ENCODE measurements at regions not wholly inside any gene's neighbourhood (a gene's known extent, or its start where the extent isn't known, plus 50 kb on each side); places are given as distances from the start of the nearest gene placed in this dataset.
A peak's percentile ranks its signal among the peaks of the same experiment; 100 is the strongest.

DNA sequence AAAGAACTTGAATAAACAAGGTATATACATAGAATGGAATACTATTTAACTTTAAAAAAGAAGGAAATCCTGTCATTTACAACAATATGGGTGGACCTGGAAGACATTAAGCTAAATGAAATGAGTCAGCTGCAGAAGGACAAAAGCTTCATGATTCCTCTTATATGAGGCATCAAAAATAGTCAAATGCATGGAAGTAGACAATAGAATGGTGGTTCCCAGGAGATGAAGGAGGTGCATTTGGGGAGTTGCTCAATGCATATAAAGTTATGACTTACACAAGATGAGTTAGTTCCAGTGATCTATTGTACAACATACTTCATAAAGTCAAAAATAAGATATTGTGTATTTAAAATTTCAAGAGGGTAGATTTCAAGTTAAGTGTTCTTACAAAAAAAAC is 426.1 kb upstream of the UBE2E3 start:
- H3K79me1 ChIP-seq (ENCODE audit: low read depth, low read length), result no peaks in the 10 kb centered on the region
- no peak overlapping the region for H3K4me3 ChIP-seq (ENCODE audit: low read length in 2 of 2)
- no peak overlapping the region for H3K14ac ChIP-seq (ENCODE audit: low read length)
- H3K4me1 ChIP-seq (ENCODE audit: control insufficient read depth in 2 of 2, insufficient read depth in 1 of 2, low read depth in 1 of 2, low read length in 2 of 2), result no peaks in the 10 kb centered on the region
- H3K36me3 ChIP-seq (replicated peaks in 1 of 2; ENCODE audit: control insufficient read depth in 2 of 2, insufficient read depth in 2 of 2, low read length in 2 of 2), result no peaks in the 10 kb centered on the region
- no peak overlapping the region for H2BK12ac ChIP-seq (ENCODE audit: low read length)
- no peak overlapping the region for H4K8ac ChIP-seq (ENCODE audit: low read depth, low read length)
- no peak overlapping the region for H3K4ac ChIP-seq (ENCODE audit: low read length)
- H2BK120ac ChIP-seq (ENCODE audit: low read depth, low read length), result no peak overlapping the region
- H3K18ac ChIP-seq (ENCODE audit: low read length), result no peak overlapping the region
- no peak overlapping the region for H3K23ac ChIP-seq (ENCODE audit: low read depth, low read length, poor library complexity)
- H3K9me3 ChIP-seq (replicated peaks in 1 of 2; ENCODE audit: control insufficient read depth in 2 of 2, insufficient read depth in 1 of 2, low read depth in 1 of 2, low read length in 2 of 2), result peaks cover 1 to 4% of the 10 kb centered on the region in 2 donors
- H3K27me3 ChIP-seq (ENCODE audit: control insufficient read depth in 3 of 3, insufficient read depth in 3 of 3, low read depth in 1 of 3, low read length in 3 of 3), result no peaks in the 10 kb centered on the region
- H2AFZ ChIP-seq (ENCODE audit: low read length), result no peak overlapping the region
- no peak overlapping the region for H3K4me2 ChIP-seq (ENCODE audit: insufficient read depth, low read length, poor library complexity, severe bottlenecking)
- H2AK5ac ChIP-seq (ENCODE audit: low read depth, low read length), result no peak overlapping the region
- no peak overlapping the region for H3K9ac ChIP-seq (ENCODE audit: low read depth, low read length, poor library complexity)
- no peak for DNase-seq (ENCODE audit: low spot score)
- no peak overlapping the region for H4K91ac ChIP-seq (ENCODE audit: low read depth, low read length, poor library complexity)
- no peak overlapping the region for H2BK15ac ChIP-seq (ENCODE audit: low read length)
- no peak overlapping the region for H2BK5ac ChIP-seq (ENCODE audit: low read length)
- H3K27ac ChIP-seq (replicated peaks; ENCODE audit: low read length), result no peak overlapping the region

DNA sequence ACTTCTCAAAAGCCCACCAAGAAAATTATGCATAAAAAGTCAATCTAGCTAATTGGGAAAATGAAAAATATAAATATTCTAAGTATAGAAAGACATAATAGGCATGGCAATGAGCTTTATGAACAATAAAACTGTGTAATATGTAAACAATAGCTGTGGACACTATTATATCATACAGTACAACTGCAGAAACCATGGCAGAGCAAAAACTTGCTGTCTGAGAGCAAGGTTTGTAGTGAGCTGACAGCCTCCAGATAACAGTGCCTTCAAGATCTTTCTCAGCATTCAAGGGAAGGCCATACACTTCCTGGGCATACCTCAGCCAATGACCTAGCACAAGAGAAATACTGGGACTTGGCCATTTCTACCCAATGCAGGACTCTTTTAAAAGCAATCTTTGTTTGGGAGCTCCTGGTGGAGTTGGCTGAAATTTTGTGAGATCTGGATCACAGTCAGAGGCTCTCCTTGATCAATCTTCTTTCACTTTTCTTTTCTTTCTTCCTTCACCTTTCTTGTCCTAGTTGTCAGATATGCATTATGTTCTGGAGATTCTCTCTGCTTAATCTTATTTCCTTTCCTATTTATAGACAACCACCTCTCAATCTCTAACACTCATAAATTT is 427.2 kb upstream of the UBE2E3 start:
- H2BK5ac ChIP-seq (ENCODE audit: low read length), result no peak overlapping the region

DNA sequence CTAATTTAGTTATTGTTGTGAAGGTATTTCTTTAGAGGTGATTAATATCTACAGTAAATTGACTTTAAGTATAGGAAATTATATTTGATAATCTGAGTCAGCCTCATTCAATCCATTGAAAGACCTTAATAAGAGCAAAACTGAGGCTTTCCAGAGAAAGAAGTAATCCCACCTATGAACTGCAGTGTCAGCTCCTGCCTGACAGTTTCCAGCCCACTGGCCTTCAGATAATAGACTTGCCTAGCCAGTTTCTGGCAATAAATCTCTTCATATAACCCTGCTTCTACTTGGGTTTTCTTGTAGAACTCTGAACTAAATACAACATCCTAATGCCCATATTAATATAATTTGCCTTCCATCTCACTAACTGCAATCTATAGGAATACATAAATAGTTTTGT is 437.9 kb upstream of the UBE2E3 start:
- Histone ChIP-seq H3K9me3 (replicated peaks in 1 of 2; ENCODE audit: control insufficient read depth in 2 of 2, insufficient read depth in 1 of 2, low read depth in 1 of 2, low read length in 2 of 2) (peaks cover 0 to 11% of the 10 kb centered on the region in 2 donors), H3K36me3 (replicated peaks in 1 of 2; ENCODE audit: control insufficient read depth in 2 of 2, insufficient read depth in 2 of 2, low read length in 2 of 2) (no peaks in the 10 kb centered on the region), H3K18ac (ENCODE audit: low read length) (no peak overlapping the region), H3K14ac (ENCODE audit: low read length) (no peak overlapping the region), H3K4me1 (ENCODE audit: control insufficient read depth in 2 of 2, insufficient read depth in 1 of 2, low read depth in 1 of 2, low read length in 2 of 2) (no peaks in the 10 kb centered on the region), H2BK15ac (ENCODE audit: low read length) (no peak overlapping the region), H3K4me2 (ENCODE audit: insufficient read depth, low read length, poor library complexity, severe bottlenecking) (no peak overlapping the region), H2AK5ac (ENCODE audit: low read depth, low read length) (no peak overlapping the region), H2BK5ac (ENCODE audit: low read length) (no peak overlapping the region), H3K79me1 (ENCODE audit: low read depth, low read length) (no peaks in the 10 kb centered on the region), H2BK120ac (ENCODE audit: low read depth, low read length) (no peak overlapping the region), H3K27ac (replicated peaks; ENCODE audit: low read length) (no peak overlapping the region), H3K4me3 (ENCODE audit: low read length in 2 of 2) (no peak overlapping the region), H2BK12ac (ENCODE audit: low read length) (no peak overlapping the region), H2AFZ (ENCODE audit: low read length) (no peak overlapping the region), H3K27me3 (ENCODE audit: control insufficient read depth in 3 of 3, insufficient read depth in 3 of 3, low read depth in 1 of 3, low read length in 3 of 3) (no peaks in the 10 kb centered on the region), H3K23ac (ENCODE audit: low read depth, low read length, poor library complexity) (no peak overlapping the region), H4K8ac (ENCODE audit: low read depth, low read length) (no peak overlapping the region), H3K4ac (ENCODE audit: low read length) (no peak overlapping the region), H4K91ac (ENCODE audit: low read depth, low read length, poor library complexity) (no peak overlapping the region), H3K9ac (ENCODE audit: low read depth, low read length, poor library complexity) (no peak overlapping the region)
- no peak for DNase-seq (ENCODE audit: low spot score)

More for the DNA sequence above, 427.2 kb upstream of the UBE2E3 start:
- Histone ChIP-seq H3K9me3 (replicated peaks in 1 of 2; ENCODE audit: control insufficient read depth in 2 of 2, insufficient read depth in 1 of 2, low read depth in 1 of 2, low read length in 2 of 2) (peaks cover 1 to 4% of the 10 kb centered on the region in 2 donors), H4K91ac (ENCODE audit: low read depth, low read length, poor library complexity) (no peak overlapping the region), H3K23ac (ENCODE audit: low read depth, low read length, poor library complexity) (no peak overlapping the region), H3K4ac (ENCODE audit: low read length) (no peak overlapping the region), H3K4me1 (ENCODE audit: control insufficient read depth in 2 of 2, insufficient read depth in 1 of 2, low read depth in 1 of 2, low read length in 2 of 2) (no peaks in the 10 kb centered on the region), H3K4me3 (ENCODE audit: low read length in 2 of 2) (no peak overlapping the region), H2BK120ac (ENCODE audit: low read depth, low read length) (no peak overlapping the region), H2BK15ac (ENCODE audit: low read length) (no peak overlapping the region), H2AK5ac (ENCODE audit: low read depth, low read length) (no peak overlapping the region), H3K79me1 (ENCODE audit: low read depth, low read length) (no peaks in the 10 kb centered on the region), H3K4me2 (ENCODE audit: insufficient read depth, low read length, poor library complexity, severe bottlenecking) (no peak overlapping the region), H3K14ac (ENCODE audit: low read length) (no peak overlapping the region), H3K36me3 (replicated peaks in 1 of 2; ENCODE audit: control insufficient read depth in 2 of 2, insufficient read depth in 2 of 2, low read length in 2 of 2) (no peaks in the 10 kb centered on the region), H4K8ac (ENCODE audit: low read depth, low read length) (no peak overlapping the region), H3K27me3 (ENCODE audit: control insufficient read depth in 3 of 3, insufficient read depth in 3 of 3, low read depth in 1 of 3, low read length in 3 of 3) (no peaks in the 10 kb centered on the region), H3K9ac (ENCODE audit: low read depth, low read length, poor library complexity) (no peak overlapping the region), H3K18ac (ENCODE audit: low read length) (no peak overlapping the region), H2BK12ac (ENCODE audit: low read length) (no peak overlapping the region), H3K27ac (replicated peaks; ENCODE audit: low read length) (no peak overlapping the region), H2AFZ (ENCODE audit: low read length) (no peak overlapping the region)
- no peak for DNase-seq (ENCODE audit: low spot score)

DNA sequence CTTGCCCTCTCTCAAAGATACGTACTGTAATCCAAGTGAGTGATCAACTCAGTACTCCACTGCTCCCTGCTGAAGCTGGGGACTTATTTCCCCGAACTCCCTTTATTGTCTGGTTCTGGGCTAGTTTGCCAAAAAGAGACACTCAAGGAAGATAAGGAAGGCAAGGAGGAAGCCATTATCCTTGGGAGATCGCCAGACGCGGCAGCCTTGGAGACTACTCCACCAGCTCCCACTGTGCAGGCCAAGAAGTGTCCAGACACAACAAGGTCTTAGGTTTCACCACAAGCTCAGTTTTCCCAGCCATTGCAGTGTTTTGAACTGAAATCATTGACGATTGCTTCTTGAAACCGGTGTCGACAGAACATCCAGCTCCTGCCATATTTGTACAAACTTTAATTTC is 439.6 kb upstream of the UBE2E3 start:
- no peak overlapping the region for H2BK120ac ChIP-seq (ENCODE audit: low read depth, low read length)
- no peak overlapping the region for H3K27ac ChIP-seq (replicated peaks; ENCODE audit: low read length)
- H3K9ac ChIP-seq (ENCODE audit: low read depth, low read length, poor library complexity), result no peak overlapping the region
- H2BK5ac ChIP-seq (ENCODE audit: low read length), result no peak overlapping the region
- no peak for DNase-seq (ENCODE audit: low spot score)
- H3K23ac ChIP-seq (ENCODE audit: low read depth, low read length, poor library complexity), result no peak overlapping the region
- H3K79me1 ChIP-seq (ENCODE audit: low read depth, low read length), result no peaks in the 10 kb centered on the region
- H4K8ac ChIP-seq (ENCODE audit: low read depth, low read length), result no peak overlapping the region
- peaks cover 0 to 2% of the 10 kb centered on the region in 2 donors for H3K9me3 ChIP-seq (replicated peaks in 1 of 2; ENCODE audit: control insufficient read depth in 2 of 2, insufficient read depth in 1 of 2, low read depth in 1 of 2, low read length in 2 of 2)
- no CpG with 5 or more reads among the region's 8 CpGs for WGBS, 2 donors (ENCODE audit: extremely low coverage in 2 of 2, insufficient read length in 2 of 2, insufficient replicate concordance in 1 of 2)
- H3K4me1 ChIP-seq (ENCODE audit: control insufficient read depth in 2 of 2, insufficient read depth in 1 of 2, low read depth in 1 of 2, low read length in 2 of 2), result no peaks in the 10 kb centered on the region
- H3K4me2 ChIP-seq (ENCODE audit: insufficient read depth, low read length, poor library complexity, severe bottlenecking), result no peak overlapping the region
- H2AFZ ChIP-seq (ENCODE audit: low read length), result peak overlapping the region; percentile 53
- H3K4me3 ChIP-seq (ENCODE audit: low read length in 2 of 2), result no peak overlapping the region
- no peak overlapping the region for H4K91ac ChIP-seq (ENCODE audit: low read depth, low read length, poor library complexity)
- H3K36me3 ChIP-seq (replicated peaks in 1 of 2; ENCODE audit: control insufficient read depth in 2 of 2, insufficient read depth in 2 of 2, low read length in 2 of 2), result no peaks in the 10 kb centered on the region
- no peak overlapping the region for H3K18ac ChIP-seq (ENCODE audit: low read length)
- H3K4ac ChIP-seq (ENCODE audit: low read length), result no peak overlapping the region
- H2BK15ac ChIP-seq (ENCODE audit: low read length), result no peak overlapping the region
- H2AK5ac ChIP-seq (ENCODE audit: low read depth, low read length), result no peak overlapping the region
- no peak overlapping the region for H3K14ac ChIP-seq (ENCODE audit: low read length)
- H2BK12ac ChIP-seq (ENCODE audit: low read length), result no peak overlapping the region
- H3K27me3 ChIP-seq (ENCODE audit: control insufficient read depth in 3 of 3, insufficient read depth in 3 of 3, low read depth in 1 of 3, low read length in 3 of 3), result no peaks in the 10 kb centered on the region

Measured in neuronal stem cell (in vitro differentiated cells).